Loucy (cell line): ENCODE measurements at regions not wholly inside any gene's neighbourhood (a gene's known extent, or its start where the extent isn't known, plus 50 kb on each side); places are given as distances from the start of the nearest gene placed in this dataset.

ENCODE experiments used
- H2AFZ ChIP-seq: fragments of 200-600 bp; sonication (generic); 2 replicates; pipeline ENCODE4 v1.6.0; 2016; ENCODE audit warnings: antibody characterized with exemption, mild to moderate bottlenecking, low read length, moderate library complexity
- H3F3A ChIP-seq: fragments of 200-600 bp; 2 replicates; pipeline ENCODE4 v1.6.0; 2016; ENCODE audit warnings: antibody characterized with exemption, low read depth, mild to moderate bottlenecking
- H3K27me3 ChIP-seq: fragments of 200-600 bp; sonication (generic); 2 replicates; pipeline ENCODE4 v1.6.1; 2014; ENCODE audit warnings: low read length, mild to moderate bottlenecking; ENCODE audit not compliant: insufficient read depth, poor library complexity, severe bottlenecking
- H3K36me3 ChIP-seq: fragments of 200-600 bp; sonication (generic); 2 replicates; pipeline ENCODE4 v1.6.1; 2016; ENCODE audit warnings: low read length; ENCODE audit not compliant: insufficient read depth
- H3K4me1 ChIP-seq: fragments of 200-600 bp; sonication (generic); 2 replicates; pipeline ENCODE4 v1.5.1; 2014; ENCODE audit warnings: low read length, mild to moderate bottlenecking; ENCODE audit not compliant: insufficient read depth, poor library complexity, severe bottlenecking
- H3K4me2 ChIP-seq: fragments of 200-600 bp; sonication (generic); 2 replicates; pipeline ENCODE4 v1.6.0; 2014; ENCODE audit warnings: antibody characterized with exemption, low read length, low read depth, mild to moderate bottlenecking; ENCODE audit not compliant: poor library complexity, severe bottlenecking
- H3K4me3 ChIP-seq: fragments of 200-600 bp; sonication (generic); 2 replicates; pipeline ENCODE4 v1.5.1; 2014; ENCODE audit warnings: low read length, mild to moderate bottlenecking, mixed read lengths; ENCODE audit not compliant: poor library complexity, severe bottlenecking
- H3K79me2 ChIP-seq: fragments of 200-600 bp; sonication (generic); 2 replicates; pipeline ENCODE4 v1.6.1; 2014; ENCODE audit warnings: low read length; ENCODE audit not compliant: insufficient read depth
- H3K9ac ChIP-seq: fragments of 200-600 bp; sonication (generic); 2 replicates; pipeline ENCODE4 v1.6.0; 2014; ENCODE audit warnings: mild to moderate bottlenecking, low read depth, low read length, moderate library complexity; ENCODE audit not compliant: poor library complexity, severe bottlenecking
- H3K9me2 ChIP-seq: fragments of 200-600 bp; sonication (generic); replicated peaks from 2 replicates; pipeline ENCODE4 v1.6.1; 2016; ENCODE audit warnings: low read depth, low read length, mixed read lengths
- H3K9me3 ChIP-seq: fragments of 200-600 bp; sonication (generic); 2 replicates; pipeline ENCODE4 v1.6.1; 2014; ENCODE audit warnings: mild to moderate bottlenecking, antibody characterized with exemption, low read length, low read depth; ENCODE audit not compliant: insufficient read depth
- H4K20me1 ChIP-seq: fragments of 200-600 bp; sonication (generic); 2 replicates; pipeline ENCODE4 v1.6.0; 2014; ENCODE audit warnings: antibody characterized with exemption, low read length, mild to moderate bottlenecking; ENCODE audit not compliant: insufficient read depth, poor library complexity, severe bottlenecking
- EZH2phosphoT487 ChIP-seq: fragments of 200-600 bp; IDR thresholded peaks from 2 replicates; pipeline ENCODE4 v1.6.1; 2018; ENCODE audit warnings: antibody characterized with exemption, mild to moderate bottlenecking, moderate library complexity, borderline replicate concordance
- TF ChIP-seq, protein P1 (sequence below): fragments of 200-600 bp; sonication (generic); conservative IDR thresholded peaks from 2 replicates; pipeline ENCODE4 v1.5.1; 2014; ENCODE audit warnings: mild to moderate bottlenecking, antibody characterized with exemption, low read length

GRCh38 chr3:95670765-95671164 is 1143.6 kb upstream of the EPHA6 start:
- no peaks in the 10 kb centered on the region for H3F3A ChIP-seq
- no peak overlapping the region for H3K9ac ChIP-seq

GRCh38 chr3:95673215-95673614 is 1141.2 kb upstream of the EPHA6 start:
- no peaks in the 10 kb centered on the region for H3K79me2 ChIP-seq
- H2AFZ ChIP-seq, result no peak overlapping the region
- H3K27me3 ChIP-seq, result no peaks in the 10 kb centered on the region
- H3K9ac ChIP-seq, result no peak overlapping the region
- H3K4me2 ChIP-seq, result no peak overlapping the region
- H3K4me1 ChIP-seq, result no peaks in the 10 kb centered on the region
- H3F3A ChIP-seq, result no peaks in the 10 kb centered on the region
- no peak overlapping the region for H3K4me3 ChIP-seq
- TF ChIP-seq EZH2phosphoT487, result no peak
- TF ChIP-seq, protein P1, sequence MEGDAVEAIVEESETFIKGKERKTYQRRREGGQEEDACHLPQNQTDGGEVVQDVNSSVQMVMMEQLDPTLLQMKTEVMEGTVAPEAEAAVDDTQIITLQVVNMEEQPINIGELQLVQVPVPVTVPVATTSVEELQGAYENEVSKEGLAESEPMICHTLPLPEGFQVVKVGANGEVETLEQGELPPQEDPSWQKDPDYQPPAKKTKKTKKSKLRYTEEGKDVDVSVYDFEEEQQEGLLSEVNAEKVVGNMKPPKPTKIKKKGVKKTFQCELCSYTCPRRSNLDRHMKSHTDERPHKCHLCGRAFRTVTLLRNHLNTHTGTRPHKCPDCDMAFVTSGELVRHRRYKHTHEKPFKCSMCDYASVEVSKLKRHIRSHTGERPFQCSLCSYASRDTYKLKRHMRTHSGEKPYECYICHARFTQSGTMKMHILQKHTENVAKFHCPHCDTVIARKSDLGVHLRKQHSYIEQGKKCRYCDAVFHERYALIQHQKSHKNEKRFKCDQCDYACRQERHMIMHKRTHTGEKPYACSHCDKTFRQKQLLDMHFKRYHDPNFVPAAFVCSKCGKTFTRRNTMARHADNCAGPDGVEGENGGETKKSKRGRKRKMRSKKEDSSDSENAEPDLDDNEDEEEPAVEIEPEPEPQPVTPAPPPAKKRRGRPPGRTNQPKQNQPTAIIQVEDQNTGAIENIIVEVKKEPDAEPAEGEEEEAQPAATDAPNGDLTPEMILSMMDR, result no peak
- H3K9me3 ChIP-seq, result no peaks in the 10 kb centered on the region
- no peaks in the 10 kb centered on the region for H3K36me3 ChIP-seq
- no peaks in the 10 kb centered on the region for H3K9me2 ChIP-seq
- no peaks in the 10 kb centered on the region for H4K20me1 ChIP-seq

More at GRCh38 chr3:95670765-95671164, 1143.6 kb upstream of the EPHA6 start:
- Histone ChIP-seq H3K4me3 (no peak overlapping the region), H3K4me1 (no peaks in the 10 kb centered on the region), H3K36me3 (no peaks in the 10 kb centered on the region), H2AFZ (no peak overlapping the region), H3K4me2 (no peak overlapping the region), H3K9me3 (no peaks in the 10 kb centered on the region), H3K79me2 (no peaks in the 10 kb centered on the region), H4K20me1 (no peaks in the 10 kb centered on the region), H3K9me2 (no peaks in the 10 kb centered on the region), H3K27me3 (no peaks in the 10 kb centered on the region)
- TF ChIP-seq EZH2phosphoT487, result no peak
- TF ChIP-seq, protein P1, result no peak

DNA sequence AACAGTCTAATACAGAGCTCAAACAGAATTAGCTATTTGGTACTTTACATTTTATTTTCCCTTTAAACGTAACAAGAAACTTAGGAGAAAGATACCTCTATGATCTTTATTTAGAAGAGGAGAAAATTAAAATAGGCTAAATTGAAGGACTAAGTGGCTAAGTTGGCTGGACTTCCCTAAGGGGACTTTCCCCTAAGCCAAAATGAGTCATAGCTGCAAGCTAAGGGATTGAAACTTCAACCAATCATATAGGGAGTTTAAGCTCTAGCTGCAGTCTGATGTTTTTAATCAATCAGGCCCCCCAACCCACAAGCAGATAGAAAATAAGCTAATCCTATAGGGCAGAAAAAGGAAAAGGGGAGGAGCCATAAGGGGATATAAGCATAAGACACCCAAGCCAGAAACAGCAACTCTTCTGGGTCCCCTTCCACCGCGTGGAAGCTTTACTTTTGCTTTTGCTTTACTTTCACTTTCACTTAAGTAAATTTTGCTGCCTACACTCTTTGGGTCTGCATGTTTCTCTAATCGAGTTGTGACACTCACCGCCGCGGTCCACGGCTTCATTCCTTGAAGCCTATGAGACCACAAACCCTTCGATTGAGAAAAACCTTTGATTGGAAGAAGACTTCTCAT is 1108.5 kb upstream of the EPHA6 start:
- Histone ChIP-seq H3F3A (no peaks in the 10 kb centered on the region), H3K27me3 (no peaks in the 10 kb centered on the region), H3K36me3 (no peaks in the 10 kb centered on the region), H2AFZ (no peak overlapping the region), H4K20me1 (no peaks in the 10 kb centered on the region), H3K4me3 (peak overlapping the region; percentile 35), H3K4me1 (no peaks in the 10 kb centered on the region), H3K9me3 (no peaks in the 10 kb centered on the region), H3K79me2 (no peaks in the 10 kb centered on the region), H3K4me2 (peak overlapping the region; percentile 16), H3K9ac (no peak overlapping the region), H3K9me2 (no peaks in the 10 kb centered on the region)
- TF ChIP-seq EZH2phosphoT487, result no peak
- TF ChIP-seq, protein P1, result no peak
